GM12878 (cell line): ENCODE measurements at regions not wholly inside any gene's neighbourhood (a gene's known extent, or its start where the extent isn't known, plus 50 kb on each side); places are given as distances from the start of the nearest gene placed in this dataset.

ENCODE experiments used
- ATAC-seq: fragments of 200-7000 bp; cut with Tn5 transposase; 3 replicates; pipeline ENCODE4 v1.9.1; 2020; ENCODE audit warnings: mild to moderate bottlenecking, moderate library complexity
- BruUV-seq: library from RNA; stranded (reverse); fragments of 400-500 nt; replicated peaks from 2 replicates; lab custom pipeline; 2021; lab: Mats Ljungman, UMichigan
- CTCF ChIA-PET: fragments of 300-600 bp; sonication (Branson Sonifier 250); formaldehyde crosslinking; extraction: SDS; loops from one replicate; lab custom pipeline; 2021; ENCODE audit warnings: inconsistent platforms; lab: Yijun Ruan, JAX
- POLR2A ChIA-PET: fragments of 350-600 bp; formaldehyde crosslinking; extraction: SDS; loops from one replicate; lab custom pipeline; 2021; ENCODE audit warnings: inconsistent platforms; lab: Charles Lee
- RAD21 ChIA-PET: fragments of 300-600 bp; sonication (Branson Sonifier 250); formaldehyde crosslinking; loops from one replicate; lab custom pipeline; 2023; ENCODE audit warnings: antibody characterized with exemption; ENCODE audit not compliant: unreplicated experiment; lab: Charles Lee
- SMC1A ChIA-PET: fragments of 300-600 bp; sonication (Branson Sonifier 250); formaldehyde crosslinking; loops from one replicate; lab custom pipeline; 2023; ENCODE audit not compliant: unreplicated experiment, uncharacterized antibody; lab: Charles Lee
- DNase-seq: peaks from one replicate; pipeline ENCODE4 v3.0.0-alpha.2; 2011; ENCODE audit warnings: low read depth, low spot score
- FAIRE-seq: peaks from 3 replicates; lab custom pipeline; 2011; peaks lifted over from hg19 to GRCh38; lab: Jason Lieb, UNC
- H2AFZ ChIP-seq: 2 replicates; pipeline ENCODE4 v1.6.0; 2011; ENCODE audit warnings: low read depth, low read length, control low read depth; ENCODE audit not compliant: control insufficient read depth
- H3K27ac ChIP-seq: 2 replicates; pipeline ENCODE4 v1.5.1; 2011; ENCODE audit warnings: control low read depth; ENCODE audit not compliant: control insufficient read depth, insufficient read depth
- H3K27me3 ChIP-seq, 2 experiments: replicated peaks in 1 of 2; 2 replicates each; pipeline versions ENCODE4 v1.6.0 to v1.6.1; 2011; ENCODE audit warnings: low read length in 1 of 2; ENCODE audit not compliant: control insufficient read depth in 2 of 2, insufficient read depth in 2 of 2
- H3K36me3 ChIP-seq, 2 experiments: 2 replicates each; pipeline ENCODE4 v1.5.1; 2011; ENCODE audit warnings: low read length in 1 of 2; ENCODE audit not compliant: control insufficient read depth in 2 of 2, insufficient read depth in 2 of 2
- H3K4me1 ChIP-seq: 2 replicates; pipeline ENCODE4 v1.6.1; 2011; ENCODE audit warnings: mild to moderate bottlenecking, low read length, moderate library complexity, mixed read lengths; ENCODE audit not compliant: control insufficient read depth, insufficient read depth
- H3K4me2 ChIP-seq: 2 replicates; pipeline ENCODE4 v1.6.0; 2011; ENCODE audit warnings: control low read depth; ENCODE audit not compliant: control insufficient read depth, insufficient read depth
- H3K4me3 ChIP-seq: fragments of 200-600 bp; sonication (generic); 2 replicates; pipeline ENCODE4 v1.5.1; 2016
- H3K79me2 ChIP-seq: 2 replicates; pipeline ENCODE4 v1.6.0; 2011; ENCODE audit warnings: low read length; ENCODE audit not compliant: control insufficient read depth, insufficient read depth
- H3K9ac ChIP-seq: 2 replicates; pipeline ENCODE4 v1.8.0; 2011; ENCODE audit warnings: low read length, control low read depth, mixed read lengths; ENCODE audit not compliant: control insufficient read depth, insufficient read depth
- H3K9me3 ChIP-seq: replicated peaks from 3 replicates; pipeline ENCODE4 v1.5.1; 2011; ENCODE audit warnings: mild to moderate bottlenecking, low read length; ENCODE audit not compliant: control insufficient read depth, insufficient read depth
- H4K20me1 ChIP-seq: 2 replicates; pipeline ENCODE4 v1.6.0; 2011; ENCODE audit not compliant: control insufficient read depth, insufficient read depth
- ATF2 ChIP-seq: IDR thresholded peaks from 2 replicates; pipeline ENCODE4 v1.6.1; 2012; ENCODE audit warnings: low read length, inconsistent platforms
- BCL11A ChIP-seq: IDR thresholded peaks from 2 replicates; pipeline ENCODE4 v1.6.1; 2011; ENCODE audit warnings: low read depth, low read length
- BMI1 ChIP-seq: fragments of 450-650 bp; IDR thresholded peaks from 2 replicates; pipeline ENCODE4 v1.6.1; 2016; ENCODE audit warnings: mild to moderate bottlenecking, moderate library complexity, borderline replicate concordance
- EP300 ChIP-seq, 2 experiments: fragments of 150-350 bp in 1 of 2; IDR thresholded peaks; 2 replicates each; pipeline ENCODE4 v1.6.1; 2011 to 2012; ENCODE audit warnings: low read depth in 2 of 2, low read length in 2 of 2, borderline replicate concordance in 1 of 2, improper control_type of control experiment in 1 of 2, inconsistent platforms in 1 of 2; ENCODE audit not compliant: control insufficient read depth in 1 of 2
- FOXK2 ChIP-seq: fragments of 450-650 bp; IDR thresholded peaks from 2 replicates; pipeline ENCODE4 v1.6.1; 2017; ENCODE audit warnings: mild to moderate bottlenecking, moderate library complexity
- HDAC2 ChIP-seq: fragments of 200-600 bp; sonication (generic); IDR thresholded peaks from 2 replicates; pipeline ENCODE4 v1.6.1; 2017
- HDAC6 ChIP-seq: fragments of 200-600 bp; sonication (generic); IDR thresholded peaks from one replicate; pipeline ENCODE4 v1.8.0; 2017; ENCODE audit warnings: antibody characterized with exemption; ENCODE audit not compliant: unreplicated experiment
- MEF2B ChIP-seq: fragments of 450-650 bp; IDR thresholded peaks from 2 replicates; pipeline ENCODE4 v1.6.1; 2018; ENCODE audit warnings: mild to moderate bottlenecking, moderate library complexity; ENCODE audit not compliant: partially characterized antibody, poor library complexity, severe bottlenecking
- RUNX3 ChIP-seq: IDR thresholded peaks from 2 replicates; pipeline ENCODE4 v1.6.1; 2012; ENCODE audit warnings: low read length, inconsistent platforms
- TBL1XR1 ChIP-seq: IDR thresholded peaks from 2 replicates; pipeline ENCODE4 v1.6.1; 2012; ENCODE audit warnings: low read depth, low read length, improper control_type of control experiment
- YBX1 ChIP-seq: fragments of 450-650 bp; IDR thresholded peaks from 2 replicates; pipeline ENCODE4 v1.6.1; 2016; ENCODE audit warnings: antibody characterized with exemption
- in situ Hi-C: fragments of 300-500 bp; cut with MboI; formaldehyde crosslinking; loops from 9 replicates; pipeline ENCODE4 v1.14.3; 2018; ENCODE audit warnings: mixed read lengths
- intact Hi-C: fragments of 100-400 bp; cut with micrococcal nuclease; formaldehyde crosslinking; loops from one replicate; pipeline ENCODE4 v1.14.2; 2022; ENCODE audit not compliant: unreplicated experiment
- TF ChIP-seq, protein P1 (sequence below): IDR thresholded peaks from 2 replicates; pipeline ENCODE4 v1.6.1; 2011; ENCODE audit warnings: borderline replicate concordance, low read depth, mild to moderate bottlenecking, moderate library complexity, low read length; ENCODE audit not compliant: insufficient read depth, poor library complexity, severe bottlenecking
- TF ChIP-seq, protein P2 (sequence below), 3 experiments: IDR thresholded peaks in 2 of 3; conservative IDR thresholded peaks in 1 of 3; 2 replicates each; pipeline ENCODE4 v1.5.1; 2011; ENCODE audit warnings: low read depth in 3 of 3, low read length in 3 of 3, mild to moderate bottlenecking in 3 of 3, control low read depth in 2 of 3, moderate library complexity in 2 of 3, inconsistent platforms in 1 of 3, mixed read lengths in 1 of 3; ENCODE audit not compliant: control insufficient read depth in 2 of 3, insufficient read depth in 1 of 3; ENCODE audit errors: extremely low read depth in 1 of 3
- TF ChIP-seq, protein P3 (sequence below): IDR thresholded peaks from 2 replicates; pipeline ENCODE4 v1.6.1; 2012; ENCODE audit warnings: mild to moderate bottlenecking, low read depth, low read length

GRCh38 chr10:28082316-28082715 is 83.4 kb upstream of the ODAD2 start:
- RAD21 ChIA-PET: no interaction called here

More at GRCh38 chr10:28082316-28082715, 83.4 kb upstream of the ODAD2 start:
- H3K4me2 ChIP-seq: no peak overlapping the region
- intact Hi-C loops (no loop called here), in situ Hi-C loops (no loop called here)
- no peak for FAIRE-seq
- no peaks in the 10 kb centered on the region for H3K79me2 ChIP-seq
- no peaks in the 10 kb centered on the region for H3K9me3 ChIP-seq
- no peak for ATAC-seq
- SMC1A ChIA-PET: no interaction called here
- no peak for DNase-seq
- H2AFZ ChIP-seq: no peak overlapping the region
- H3K4me3 ChIP-seq: no peak overlapping the region
- H3K27me3 ChIP-seq: no peaks in the 10 kb centered on the region
- no peaks in the 10 kb centered on the region for H4K20me1 ChIP-seq
- H3K36me3 ChIP-seq: no peaks in the 10 kb centered on the region
- no peaks in the 10 kb centered on the region for H3K4me1 ChIP-seq
- no TSS peak for BruUV-seq
- H3K9ac ChIP-seq: no peak overlapping the region
- TF ChIP-seq EP300 (IDR thresholded peaks at IDR 0.05; ENCODE audit: borderline replicate concordance in 1 of 2, control insufficient read depth in 1 of 2, low read depth in 2 of 2, low read length in 2 of 2) (no peak), ATF2 (no peak), MEF2B (no peak), BCL11A (no peak), BMI1 (no peak), RUNX3 (no peak), HDAC6 (no peak), FOXK2 (no peak), HDAC2 (no peak), TBL1XR1 (no peak), YBX1 (no peak)
- TF ChIP-seq, protein P1, sequence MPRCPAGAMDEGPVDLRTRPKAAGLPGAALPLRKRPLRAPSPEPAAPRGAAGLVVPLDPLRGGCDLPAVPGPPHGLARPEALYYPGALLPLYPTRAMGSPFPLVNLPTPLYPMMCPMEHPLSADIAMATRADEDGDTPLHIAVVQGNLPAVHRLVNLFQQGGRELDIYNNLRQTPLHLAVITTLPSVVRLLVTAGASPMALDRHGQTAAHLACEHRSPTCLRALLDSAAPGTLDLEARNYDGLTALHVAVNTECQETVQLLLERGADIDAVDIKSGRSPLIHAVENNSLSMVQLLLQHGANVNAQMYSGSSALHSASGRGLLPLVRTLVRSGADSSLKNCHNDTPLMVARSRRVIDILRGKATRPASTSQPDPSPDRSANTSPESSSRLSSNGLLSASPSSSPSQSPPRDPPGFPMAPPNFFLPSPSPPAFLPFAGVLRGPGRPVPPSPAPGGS: no peak
- TF ChIP-seq, protein P2, sequence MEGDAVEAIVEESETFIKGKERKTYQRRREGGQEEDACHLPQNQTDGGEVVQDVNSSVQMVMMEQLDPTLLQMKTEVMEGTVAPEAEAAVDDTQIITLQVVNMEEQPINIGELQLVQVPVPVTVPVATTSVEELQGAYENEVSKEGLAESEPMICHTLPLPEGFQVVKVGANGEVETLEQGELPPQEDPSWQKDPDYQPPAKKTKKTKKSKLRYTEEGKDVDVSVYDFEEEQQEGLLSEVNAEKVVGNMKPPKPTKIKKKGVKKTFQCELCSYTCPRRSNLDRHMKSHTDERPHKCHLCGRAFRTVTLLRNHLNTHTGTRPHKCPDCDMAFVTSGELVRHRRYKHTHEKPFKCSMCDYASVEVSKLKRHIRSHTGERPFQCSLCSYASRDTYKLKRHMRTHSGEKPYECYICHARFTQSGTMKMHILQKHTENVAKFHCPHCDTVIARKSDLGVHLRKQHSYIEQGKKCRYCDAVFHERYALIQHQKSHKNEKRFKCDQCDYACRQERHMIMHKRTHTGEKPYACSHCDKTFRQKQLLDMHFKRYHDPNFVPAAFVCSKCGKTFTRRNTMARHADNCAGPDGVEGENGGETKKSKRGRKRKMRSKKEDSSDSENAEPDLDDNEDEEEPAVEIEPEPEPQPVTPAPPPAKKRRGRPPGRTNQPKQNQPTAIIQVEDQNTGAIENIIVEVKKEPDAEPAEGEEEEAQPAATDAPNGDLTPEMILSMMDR (IDR thresholded peaks at IDR 0.05 in 2 of 3, conservative IDR thresholded peaks at IDR 0.05 in 1 of 3; ENCODE audit: control insufficient read depth in 2 of 3, extremely low read depth in 1 of 3, insufficient read depth in 1 of 3, low read depth in 3 of 3, low read length in 3 of 3): no peak
- TF ChIP-seq, protein P3, sequence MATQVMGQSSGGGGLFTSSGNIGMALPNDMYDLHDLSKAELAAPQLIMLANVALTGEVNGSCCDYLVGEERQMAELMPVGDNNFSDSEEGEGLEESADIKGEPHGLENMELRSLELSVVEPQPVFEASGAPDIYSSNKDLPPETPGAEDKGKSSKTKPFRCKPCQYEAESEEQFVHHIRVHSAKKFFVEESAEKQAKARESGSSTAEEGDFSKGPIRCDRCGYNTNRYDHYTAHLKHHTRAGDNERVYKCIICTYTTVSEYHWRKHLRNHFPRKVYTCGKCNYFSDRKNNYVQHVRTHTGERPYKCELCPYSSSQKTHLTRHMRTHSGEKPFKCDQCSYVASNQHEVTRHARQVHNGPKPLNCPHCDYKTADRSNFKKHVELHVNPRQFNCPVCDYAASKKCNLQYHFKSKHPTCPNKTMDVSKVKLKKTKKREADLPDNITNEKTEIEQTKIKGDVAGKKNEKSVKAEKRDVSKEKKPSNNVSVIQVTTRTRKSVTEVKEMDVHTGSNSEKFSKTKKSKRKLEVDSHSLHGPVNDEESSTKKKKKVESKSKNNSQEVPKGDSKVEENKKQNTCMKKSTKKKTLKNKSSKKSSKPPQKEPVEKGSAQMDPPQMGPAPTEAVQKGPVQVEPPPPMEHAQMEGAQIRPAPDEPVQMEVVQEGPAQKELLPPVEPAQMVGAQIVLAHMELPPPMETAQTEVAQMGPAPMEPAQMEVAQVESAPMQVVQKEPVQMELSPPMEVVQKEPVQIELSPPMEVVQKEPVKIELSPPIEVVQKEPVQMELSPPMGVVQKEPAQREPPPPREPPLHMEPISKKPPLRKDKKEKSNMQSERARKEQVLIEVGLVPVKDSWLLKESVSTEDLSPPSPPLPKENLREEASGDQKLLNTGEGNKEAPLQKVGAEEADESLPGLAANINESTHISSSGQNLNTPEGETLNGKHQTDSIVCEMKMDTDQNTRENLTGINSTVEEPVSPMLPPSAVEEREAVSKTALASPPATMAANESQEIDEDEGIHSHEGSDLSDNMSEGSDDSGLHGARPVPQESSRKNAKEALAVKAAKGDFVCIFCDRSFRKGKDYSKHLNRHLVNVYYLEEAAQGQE: no peak
- CTCF ChIA-PET: no interaction called here
- POLR2A ChIA-PET: no interaction called here
- no peak overlapping the region for H3K27ac ChIP-seq
